Erythroblast (primary cell): ENCODE measurements at regions not wholly inside any gene's neighbourhood (a gene's known extent, or its start where the extent isn't known, plus 50 kb on each side); places are given as distances from the start of the nearest gene placed in this dataset.

Source experiments
- GATA1 ChIP-seq: IDR thresholded peaks from 2 replicates; pipeline ENCODE4 v1.6.1; 2011; ENCODE audit warnings: low read depth, mild to moderate bottlenecking, control low read depth, low read length, moderate library complexity
- POLR2A ChIP-seq: IDR thresholded peaks from 2 replicates; pipeline ENCODE4 v1.6.1; 2011; ENCODE audit warnings: mild to moderate bottlenecking, low read length

- TF ChIP-seq POLR2A (no peak), GATA1 (no peak)
These were observed 124.5 kb upstream of the ATP10A start for GRCh38 chr15:25987638-25988037.
